ENCODE measurements at regions not wholly inside any gene's neighbourhood (a gene's known extent, or its start where the extent isn't known, plus 50 kb on each side); places are given as distances from the start of the nearest gene placed in this dataset.
"Not testable (repeated sequence)": the region's sequence is repeated elsewhere in the genome, so short reads cannot be mapped to it uniquely, and the experiment has no call there.

GRCh38 chr6:97347111-97347510 lies 64.1 kb upstream of the MMS22L start:
- DNase-seq (ENCODE audit: low read depth in 3 of 3, low spot score in 2 of 3), result no peak

GRCh38 chr6:97361286-97361685 lies 78.3 kb upstream of the MMS22L start:
- DNase-seq (ENCODE audit: low read depth in 3 of 3, low spot score in 2 of 3), result no peak

- no peak for DNase-seq (ENCODE audit: low read depth in 3 of 3, low spot score in 2 of 3)
Measured at GRCh38 chr6:97364327-97364726, 81.3 kb upstream of the MMS22L start.

- not testable (repeated sequence) for DNase-seq (ENCODE audit: low read depth in 3 of 3, low spot score in 2 of 3)
Measured at GRCh38 chr6:97382071-97382470, 99.1 kb upstream of the MMS22L start.

- no peak for DNase-seq (ENCODE audit: low read depth in 3 of 3, low spot score in 2 of 3)
Measured at GRCh38 chr6:97392735-97393134, 109.7 kb upstream of the MMS22L start.

- DNase-seq (ENCODE audit: low read depth in 3 of 3, low spot score in 2 of 3), result peak in 2 of 3 donors; percentile 7 to 12
Measured at GRCh38 chr6:97394160-97394748, 111.2 kb upstream of the MMS22L start.

- DNase-seq (ENCODE audit: low read depth in 3 of 3, low spot score in 2 of 3), result no peak
Measured at GRCh38 chr6:97396880-97397279, 113.9 kb upstream of the MMS22L start.

- DNase-seq (ENCODE audit: low read depth in 3 of 3, low spot score in 2 of 3), result no peak
Measured at GRCh38 chr6:97399208-97399607, 116.2 kb upstream of the MMS22L start.

- DNase-seq (ENCODE audit: low read depth in 3 of 3, low spot score in 2 of 3), result no peak
Measured at GRCh38 chr6:97401533-97401932, 118.5 kb upstream of the MMS22L start.

GRCh38 chr6:97405818-97406409 lies 122.9 kb upstream of the MMS22L start:
- no peak for DNase-seq (ENCODE audit: low read depth in 3 of 3, low spot score in 2 of 3)

- DNase-seq (ENCODE audit: low read depth in 3 of 3, low spot score in 2 of 3), result no peak
Measured at GRCh38 chr6:97406633-97407032, 123.6 kb upstream of the MMS22L start.

GRCh38 chr6:97411610-97412009 lies 128.6 kb upstream of the MMS22L start:
- DNase-seq (ENCODE audit: low read depth in 3 of 3, low spot score in 2 of 3), result no peak

GRCh38 chr6:97412511-97412910 lies 129.5 kb upstream of the MMS22L start:
- DNase-seq (ENCODE audit: low read depth in 3 of 3, low spot score in 2 of 3), result no peak

- DNase-seq (ENCODE audit: low read depth in 3 of 3, low spot score in 2 of 3), result no peak
Measured at GRCh38 chr6:97422171-97422570, 139.2 kb upstream of the MMS22L start.

- no peak for DNase-seq (ENCODE audit: low read depth in 3 of 3, low spot score in 2 of 3)
Measured at GRCh38 chr6:97423190-97423589, 140.2 kb upstream of the MMS22L start.

GRCh38 chr6:97427648-97428047 lies 144.6 kb upstream of the MMS22L start:
- no peak for DNase-seq (ENCODE audit: low read depth in 3 of 3, low spot score in 2 of 3)

- no peak for DNase-seq (ENCODE audit: low read depth in 3 of 3, low spot score in 2 of 3)
Measured at GRCh38 chr6:97437087-97437486, 154.1 kb upstream of the MMS22L start.

GRCh38 chr6:97438011-97438671 lies 155.1 kb upstream of the MMS22L start:
- DNase-seq (ENCODE audit: low read depth in 3 of 3, low spot score in 2 of 3), result no peak

GRCh38 chr6:97440590-97441176 lies 157.7 kb upstream of the MMS22L start:
- DNase-seq (ENCODE audit: low read depth in 3 of 3, low spot score in 2 of 3), result no peak

GRCh38 chr6:97443408-97444080 lies 160.5 kb upstream of the MMS22L start:
- DNase-seq (ENCODE audit: low read depth in 3 of 3, low spot score in 2 of 3), result no peak

GRCh38 chr6:97445407-97445806 lies 162.4 kb upstream of the MMS22L start:
- DNase-seq (ENCODE audit: low read depth in 3 of 3, low spot score in 2 of 3), result no peak
